GM20431 (cell line): ENCODE measurements at regions not wholly inside any gene's neighbourhood (a gene's known extent, or its start where the extent isn't known, plus 50 kb on each side); places are given as distances from the start of the nearest gene placed in this dataset.
"Not testable (repeated sequence)": the region's sequence is repeated elsewhere in the genome, so short reads cannot be mapped to it uniquely, and the experiment has no call there.

ENCODE experiments used
- in situ Hi-C: fragments of 300-500 bp; cut with MseI, MboI; formaldehyde crosslinking; loops from one replicate; pipeline ENCODE4 v1.15.0; 2020; ENCODE audit warnings: low sequenced_read_pairs; ENCODE audit not compliant: unreplicated experiment

DNA sequence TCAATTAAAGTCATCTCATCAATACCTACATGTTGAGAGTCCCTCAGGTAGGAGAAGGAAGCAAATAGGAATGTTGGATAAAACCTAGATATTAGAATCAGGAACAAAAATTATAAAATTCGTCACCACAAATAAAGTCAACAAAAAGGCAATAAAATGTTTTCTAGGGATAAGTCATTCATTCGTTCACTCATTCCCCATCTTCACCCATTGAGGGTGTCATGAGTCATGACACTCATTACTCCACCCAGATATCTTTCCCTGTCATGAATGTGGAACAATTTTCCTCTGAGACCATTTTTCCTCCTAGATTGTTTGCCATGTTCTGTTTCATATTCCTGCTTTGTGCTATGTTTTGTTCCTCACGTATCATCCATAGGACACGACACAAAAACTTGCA lies 50.9 kb upstream of the OLIG3 start:
- in situ Hi-C loops: no loop called here

DNA sequence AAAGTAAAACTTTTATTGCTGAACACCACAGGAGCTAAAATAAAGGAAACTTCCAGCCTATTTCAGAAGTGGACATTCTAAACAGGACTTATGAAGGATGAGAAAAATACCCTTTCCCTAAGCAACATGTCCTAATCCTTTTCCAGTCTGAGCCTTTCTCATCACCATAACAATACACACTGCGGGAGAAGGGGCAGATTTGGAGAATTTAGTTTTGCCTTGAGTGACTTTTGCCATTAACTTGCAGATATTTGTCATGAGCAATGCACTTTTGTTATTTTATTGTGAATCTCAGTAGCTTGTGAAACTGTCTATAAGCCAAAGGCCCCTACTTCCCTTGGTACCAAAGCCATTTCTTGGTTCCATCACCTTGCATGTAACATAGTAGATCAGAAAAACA lies 53.0 kb upstream of the OLIG3 start:
- in situ Hi-C loops: no loop called here

DNA sequence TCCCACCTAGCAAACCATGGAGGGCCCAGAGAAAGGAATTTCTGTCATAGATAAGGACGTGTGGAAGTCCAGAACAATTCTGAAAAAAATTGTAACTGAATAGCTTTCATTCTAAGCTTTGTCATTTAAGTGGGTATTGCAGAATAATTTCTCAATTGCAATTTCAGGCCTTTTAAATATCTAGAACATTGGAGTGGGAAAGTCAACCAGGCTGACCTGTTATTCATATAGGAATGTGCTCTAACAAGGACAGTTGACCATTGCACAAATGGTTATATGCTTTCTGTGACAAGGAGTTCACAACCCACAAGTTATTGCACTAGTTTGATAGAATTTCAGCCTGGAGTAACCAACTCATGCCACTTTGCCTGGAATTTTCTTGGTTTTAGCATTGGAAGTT lies 53.4 kb upstream of the OLIG3 start:
- in situ Hi-C loops: no loop called here

DNA sequence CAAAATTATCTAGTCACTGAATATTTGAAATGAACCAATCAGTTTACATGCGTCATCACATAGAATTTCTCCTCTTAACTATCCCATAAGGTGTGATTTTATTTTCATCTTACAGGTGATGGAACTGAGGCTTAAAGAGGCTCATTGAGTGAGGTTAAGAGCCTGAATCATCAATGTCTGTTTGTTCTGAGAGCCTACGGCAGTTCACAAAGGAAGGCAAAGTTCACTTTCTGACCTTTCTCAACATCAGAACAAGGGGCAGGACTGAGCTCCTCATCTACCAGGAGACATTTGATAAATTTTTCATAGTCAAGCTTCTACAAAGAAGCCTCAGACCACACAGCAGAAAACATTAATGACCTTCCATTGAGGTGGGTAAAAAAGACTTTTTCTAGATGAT lies 54.9 kb upstream of the OLIG3 start:
- in situ Hi-C loops: no loop called here

DNA sequence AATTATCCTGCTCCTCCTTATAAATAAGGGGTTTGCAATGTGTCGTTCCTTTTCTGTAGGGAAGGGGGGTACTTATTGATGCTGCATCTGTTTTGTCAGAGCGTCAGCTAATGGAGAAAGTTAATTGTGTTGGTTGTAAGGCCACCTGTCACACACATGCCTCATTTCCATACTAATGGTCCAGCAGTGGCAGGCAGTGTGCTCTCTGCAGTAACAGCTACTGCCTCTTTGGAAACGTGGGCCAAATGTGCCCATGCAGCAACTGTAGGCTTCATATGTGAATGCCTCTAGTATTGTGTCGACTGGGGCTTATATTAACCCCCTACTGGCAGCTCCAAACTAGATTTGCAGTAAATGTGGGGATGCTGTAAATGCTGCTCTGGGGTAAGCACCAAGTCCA lies 56.3 kb upstream of the OLIG3 start:
- in situ Hi-C loops: no loop called here

DNA sequence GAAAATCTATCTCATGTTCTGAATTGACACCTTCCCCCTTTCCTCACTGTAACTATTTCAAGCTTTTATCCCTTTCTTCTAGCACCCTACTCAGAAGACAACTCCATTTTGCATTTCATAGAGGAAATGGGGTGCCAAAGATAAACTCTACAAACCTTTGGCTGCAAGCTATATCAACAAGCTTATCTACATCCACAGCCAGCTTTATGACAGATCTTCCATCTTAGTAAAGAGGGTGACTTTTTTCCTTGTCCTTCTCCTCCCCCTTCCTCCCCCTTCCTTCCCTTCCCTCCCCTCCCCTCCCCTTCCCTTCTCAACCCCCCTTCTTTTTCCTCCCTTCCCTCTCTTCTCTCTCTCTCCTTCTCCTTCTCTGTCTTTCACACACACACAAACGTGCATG lies 58.0 kb upstream of the OLIG3 start:
- in situ Hi-C loops: no loop called here

DNA sequence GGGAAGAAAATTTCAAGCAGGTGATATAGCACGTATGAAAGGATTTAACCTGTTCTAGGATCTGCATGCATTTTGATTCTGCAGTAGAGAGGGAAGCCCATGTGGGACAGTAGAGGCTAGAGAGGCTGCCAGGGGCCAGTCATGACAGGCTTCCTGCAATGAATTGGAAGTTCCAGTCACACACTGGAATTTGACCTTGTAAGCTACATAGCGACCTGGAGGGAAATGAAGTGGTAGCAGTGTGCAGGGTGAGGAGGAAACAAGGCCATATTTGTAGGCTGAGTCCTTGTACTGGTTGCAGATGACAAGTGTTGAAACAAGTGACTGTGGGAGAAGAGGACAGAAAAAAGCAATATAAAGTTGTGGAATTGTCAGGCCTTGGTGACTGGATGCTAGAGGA lies 58.6 kb upstream of the OLIG3 start:
- in situ Hi-C loops: no loop called here

DNA sequence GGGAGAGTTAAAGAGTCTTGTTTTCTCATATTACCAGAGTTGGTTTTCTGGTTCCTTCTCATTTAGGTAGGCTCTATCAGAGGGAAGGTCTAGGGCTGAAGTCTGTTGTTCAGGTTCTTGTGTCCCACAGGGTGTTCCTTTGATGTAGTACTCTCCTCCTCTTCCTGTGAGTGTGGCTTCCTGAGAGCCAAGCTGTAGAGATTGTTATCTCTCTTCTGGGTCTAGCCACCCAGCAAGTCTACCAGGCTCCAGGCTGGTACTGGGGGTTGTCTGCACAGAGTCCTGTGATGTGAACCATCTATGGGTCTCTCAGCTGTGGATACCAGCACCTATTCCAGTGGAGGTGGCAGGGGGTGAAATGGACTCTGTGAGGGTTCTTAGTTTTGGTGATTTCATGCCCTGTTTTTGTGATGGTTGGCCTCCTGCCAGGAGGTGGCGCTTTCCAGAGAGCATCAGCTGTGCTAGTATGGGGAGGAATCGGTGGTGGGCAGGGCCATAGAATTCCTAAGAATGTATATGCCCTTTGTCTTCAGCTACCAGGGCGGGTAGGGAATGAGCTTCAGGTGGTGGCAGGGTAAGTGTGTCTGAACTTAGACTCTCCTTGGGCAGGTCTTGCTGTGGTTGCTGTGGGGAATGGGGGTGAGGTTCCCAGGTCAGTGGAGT lies 65.5 kb upstream of the OLIG3 start:
- in situ Hi-C loops: not testable (repeated sequence)

DNA sequence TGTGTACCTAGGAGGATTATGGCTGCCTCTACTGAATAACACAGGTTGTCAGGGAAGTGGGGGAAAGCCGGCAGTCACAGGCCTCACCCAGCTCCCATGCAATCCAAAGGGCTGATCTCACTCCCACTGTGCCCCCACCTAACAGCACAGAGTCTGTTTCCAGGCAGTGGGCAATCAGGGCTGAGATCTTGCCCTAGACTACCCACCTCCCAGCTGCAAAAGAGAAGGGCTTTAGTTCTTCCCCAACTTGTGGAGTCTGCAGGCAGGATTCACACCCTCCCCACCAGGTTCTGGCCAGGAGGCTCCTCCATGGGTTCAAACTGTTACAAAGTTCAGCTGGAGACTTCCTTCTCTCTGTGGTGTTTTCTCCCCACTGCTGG lies 66.0 kb upstream of the OLIG3 start:
- in situ Hi-C loops: no loop called here

DNA sequence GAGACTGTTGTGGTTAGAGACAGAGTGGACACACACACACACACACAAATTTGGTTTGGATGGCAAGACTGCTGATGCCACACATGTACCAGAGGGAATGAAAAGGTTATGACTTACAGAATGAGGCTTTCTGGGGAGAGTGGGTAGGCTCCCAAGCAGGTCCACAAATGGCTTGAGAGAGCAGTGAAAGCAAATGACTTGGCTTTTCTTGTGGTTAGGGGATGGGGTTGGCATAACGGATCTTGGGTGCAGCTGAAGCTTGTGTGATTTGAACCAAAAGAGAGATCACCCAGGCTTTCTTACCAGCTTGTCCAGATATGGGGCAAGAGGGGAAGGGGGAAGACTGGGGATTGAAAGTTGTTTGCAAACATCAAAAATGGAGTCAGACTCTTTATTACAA lies 73.9 kb upstream of the OLIG3 start:
- in situ Hi-C loops: no loop called here

DNA sequence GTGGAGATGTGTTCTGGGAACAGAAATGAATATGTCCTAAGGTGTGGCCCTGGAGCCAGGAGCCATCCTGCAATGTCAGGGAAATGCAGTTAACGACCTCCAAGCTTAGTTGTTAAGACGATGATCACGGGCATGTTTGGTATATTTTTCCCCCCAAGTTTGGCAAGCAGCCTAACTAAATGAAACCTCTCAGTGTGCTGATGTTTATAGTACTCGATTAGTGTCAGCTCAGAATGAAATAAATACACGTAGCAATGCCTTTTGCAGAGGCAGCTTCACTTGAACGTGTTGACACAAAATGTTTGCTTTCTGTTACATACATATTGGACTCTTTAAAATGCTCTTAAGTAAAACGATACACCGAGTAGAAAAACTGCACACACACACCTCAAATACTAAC lies 76.2 kb upstream of the OLIG3 start:
- in situ Hi-C loops: no loop called here

DNA sequence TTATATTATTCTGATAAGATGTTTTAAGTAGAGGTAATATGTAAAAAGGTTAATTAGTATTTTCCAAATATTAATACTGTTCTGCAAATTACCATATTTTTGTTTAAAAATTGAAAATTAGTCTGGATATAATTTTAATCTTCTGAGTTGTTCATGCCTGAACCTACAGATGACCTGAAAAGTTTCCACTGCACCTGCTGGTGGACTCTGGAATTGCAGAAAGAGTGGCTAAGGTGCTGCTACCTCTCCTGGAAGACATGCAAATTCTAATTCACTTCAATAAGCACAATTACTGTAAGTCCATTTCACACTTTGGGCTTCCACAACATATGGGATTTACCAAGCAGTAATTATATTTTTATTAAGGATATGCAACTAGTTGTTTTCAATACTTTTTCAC lies 77.7 kb upstream of the OLIG3 start:
- in situ Hi-C loops: no loop called here

DNA sequence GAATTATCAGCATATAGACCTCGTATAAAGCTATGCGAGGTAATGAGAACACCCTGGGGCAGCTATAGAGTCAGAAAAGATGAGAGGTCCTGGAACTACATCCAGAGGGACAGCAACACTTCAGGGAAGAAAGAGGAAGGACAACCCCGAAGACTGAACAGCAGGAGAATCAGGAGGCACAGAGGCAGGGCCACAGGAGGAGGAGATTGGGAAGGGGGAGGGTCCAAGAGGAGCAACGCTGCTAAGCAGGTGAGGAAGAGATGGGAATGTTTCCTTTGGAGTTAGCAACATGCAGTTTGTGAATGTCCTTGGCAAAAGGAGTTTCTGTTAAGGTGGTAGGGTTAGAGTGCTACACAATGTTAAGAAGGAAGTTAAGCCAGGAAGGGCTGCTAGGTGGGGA lies 79.5 kb upstream of the OLIG3 start:
- in situ Hi-C loops: no loop called here

DNA sequence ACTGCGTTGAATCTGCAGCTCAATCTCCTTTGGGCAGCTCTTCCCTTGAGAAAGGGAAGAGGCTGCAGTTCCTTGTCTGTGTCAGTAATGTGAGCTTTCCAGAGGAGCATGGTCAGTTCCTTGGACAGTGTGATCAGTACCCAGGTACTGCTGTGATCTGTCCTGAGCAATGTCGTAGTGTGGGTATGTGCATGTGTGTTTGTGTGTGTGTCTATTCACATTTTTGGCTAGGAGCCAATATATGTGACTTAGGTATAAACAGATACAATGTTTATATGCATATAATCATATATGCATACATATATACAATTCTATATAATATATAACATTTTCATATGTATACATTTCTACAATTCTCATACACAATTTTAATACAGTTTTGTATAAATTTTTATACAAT lies 85.4 kb upstream of the OLIG3 start:
- in situ Hi-C loops: no loop called here

DNA sequence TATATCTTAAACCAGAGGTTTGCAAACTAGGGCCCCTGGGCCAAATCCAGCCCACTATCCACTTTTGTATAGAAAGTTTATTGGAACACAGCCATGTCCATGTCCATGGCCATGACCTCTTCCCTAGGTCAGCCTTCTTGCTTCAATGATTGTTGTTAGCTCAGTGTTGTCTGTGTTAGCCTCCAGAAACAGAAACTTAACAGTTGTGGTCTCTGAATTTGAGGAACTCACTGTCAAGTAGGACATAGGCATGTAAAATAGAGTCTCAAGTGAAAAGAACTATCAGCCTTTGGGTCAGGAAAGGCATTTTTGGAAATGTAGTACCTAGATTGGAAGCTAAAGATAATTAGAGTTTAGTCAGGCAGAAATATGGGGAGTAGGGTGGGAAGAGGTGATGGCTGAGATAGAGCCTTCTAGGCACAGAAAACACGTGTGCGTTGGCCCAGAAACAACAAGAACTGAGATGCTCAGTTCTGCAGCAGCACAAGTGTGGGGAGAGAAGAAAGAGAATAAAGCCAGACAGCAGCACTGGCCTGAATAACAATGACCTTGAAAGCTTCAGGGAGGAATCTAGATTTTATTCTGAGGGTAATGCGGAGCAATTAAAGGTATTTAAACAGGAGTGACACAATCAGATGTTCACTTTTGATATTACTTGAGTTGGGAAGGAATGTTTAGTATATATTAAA lies 87.0 kb upstream of the OLIG3 start:
- in situ Hi-C loops: no loop called here

DNA sequence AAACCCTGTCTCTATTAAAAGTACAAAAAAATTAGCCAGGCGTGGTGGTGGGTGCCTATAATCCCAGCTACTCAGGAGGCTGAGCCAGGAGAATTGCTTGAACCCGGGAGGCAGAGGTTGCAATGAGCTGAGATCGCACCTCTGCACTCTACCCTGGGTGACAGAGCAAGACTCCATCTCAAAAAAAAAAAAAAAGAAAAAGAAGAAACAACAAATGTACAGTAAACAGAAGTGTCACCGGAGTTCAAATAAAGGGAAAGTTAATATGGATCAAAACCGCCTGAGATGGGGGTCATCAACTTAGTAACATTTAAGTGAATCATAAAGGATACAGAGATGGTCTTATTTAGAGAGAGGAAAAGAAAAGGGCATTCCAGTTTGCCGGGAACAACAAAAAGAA lies 89.3 kb upstream of the OLIG3 start:
- in situ Hi-C loops: not testable (repeated sequence)

DNA sequence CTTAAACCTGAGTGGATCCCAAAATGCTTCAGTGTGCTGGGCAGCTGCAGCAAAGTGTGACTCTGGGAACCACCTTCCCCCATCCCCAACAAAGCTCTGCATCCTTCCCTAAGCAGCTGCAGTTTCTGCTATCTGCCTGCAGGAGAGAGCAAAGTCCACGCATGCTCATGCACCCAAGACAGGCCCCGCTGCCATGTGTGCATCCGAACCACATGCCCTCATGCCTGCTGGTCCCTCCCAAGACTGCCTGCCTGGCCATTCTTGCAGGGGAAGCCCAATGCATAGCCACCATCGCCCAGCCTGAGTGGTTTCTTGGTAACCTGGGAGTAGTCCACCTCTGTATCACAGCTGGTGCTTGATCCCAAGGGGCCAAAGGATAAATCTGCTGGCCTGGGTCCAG lies 94.3 kb upstream of the OLIG3 start:
- in situ Hi-C loops: no loop called here

DNA sequence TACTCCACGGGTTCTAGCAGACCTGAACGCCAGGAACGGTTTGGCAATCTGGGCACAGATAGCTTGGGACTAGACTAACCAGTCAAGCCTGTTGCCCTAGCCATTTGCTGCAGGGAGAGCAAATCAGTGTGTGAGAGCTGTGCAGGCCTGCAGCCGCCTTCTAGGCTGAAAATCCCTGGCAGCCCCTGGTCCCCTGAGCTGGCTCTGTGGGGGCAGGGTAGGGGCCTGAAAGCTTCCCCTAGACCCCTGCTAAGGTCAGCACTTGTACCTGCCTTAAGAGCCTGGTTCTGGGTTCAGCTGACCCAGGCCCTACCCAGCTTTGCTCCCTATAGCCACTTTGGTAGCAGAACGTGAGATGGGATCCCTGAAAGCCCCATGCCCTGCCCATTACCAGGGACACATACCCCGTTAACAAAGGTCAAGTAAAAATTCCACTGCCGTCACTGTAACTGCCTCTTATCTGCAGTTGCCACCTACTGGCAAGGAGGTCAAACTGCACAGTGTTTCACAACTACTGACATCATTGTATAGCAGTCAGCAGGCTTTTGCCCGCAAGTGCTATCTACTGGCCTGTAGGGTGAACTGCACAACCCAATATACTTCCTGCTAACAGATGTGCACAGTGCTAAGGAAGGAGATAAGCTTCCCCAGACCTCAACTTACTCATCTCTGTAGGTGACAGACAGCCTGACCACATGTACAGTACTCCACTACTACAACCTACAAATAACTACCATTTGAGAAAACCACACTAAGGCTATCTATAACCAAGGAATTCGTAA lies 95.1 kb upstream of the OLIG3 start:
- in situ Hi-C loops: no loop called here

DNA sequence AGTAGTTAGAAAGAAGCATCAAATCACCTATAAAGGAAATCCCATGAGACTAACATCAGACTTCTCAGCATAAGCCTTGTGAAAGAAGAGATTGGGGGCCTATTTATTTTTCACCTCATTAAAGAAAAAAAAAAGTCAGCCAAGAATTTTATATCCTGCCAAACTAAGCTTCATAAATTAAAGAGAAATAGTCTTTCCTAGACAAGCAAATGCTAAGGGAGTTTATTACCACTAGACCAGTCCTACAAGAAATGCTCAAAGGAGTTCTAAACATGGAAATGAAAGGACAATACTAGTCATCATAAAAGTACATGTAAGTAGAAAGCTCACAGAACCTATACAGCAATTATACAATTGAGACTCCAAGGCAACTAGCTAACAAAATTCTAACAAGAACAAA lies 96.5 kb upstream of the OLIG3 start:
- in situ Hi-C loops: no loop called here

DNA sequence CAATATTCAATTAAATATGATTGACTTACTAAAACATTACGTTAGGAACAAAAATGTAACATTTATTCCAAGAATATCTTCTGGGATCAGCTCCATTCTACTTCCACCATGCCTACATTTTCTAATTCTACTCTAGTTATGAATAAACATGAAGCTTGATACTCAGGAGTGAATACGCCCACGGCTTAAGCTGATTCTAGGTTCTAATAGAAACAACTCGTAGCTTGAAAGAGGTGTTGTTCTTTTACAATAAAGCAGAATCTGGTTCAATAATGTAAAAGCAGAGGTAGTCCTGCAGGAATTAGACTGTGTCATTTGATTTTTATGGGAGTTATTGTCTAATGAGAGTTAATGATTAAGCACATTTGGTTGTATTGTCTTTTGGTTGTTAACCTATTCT lies 107.3 kb upstream of the OLIG3 start:
- in situ Hi-C loops: no loop called here
